ENCODE measurements at regions not wholly inside any gene's neighbourhood (a gene's known extent, or its start where the extent isn't known, plus 50 kb on each side); places are given as distances from the start of the nearest gene placed in this dataset.

DNA sequence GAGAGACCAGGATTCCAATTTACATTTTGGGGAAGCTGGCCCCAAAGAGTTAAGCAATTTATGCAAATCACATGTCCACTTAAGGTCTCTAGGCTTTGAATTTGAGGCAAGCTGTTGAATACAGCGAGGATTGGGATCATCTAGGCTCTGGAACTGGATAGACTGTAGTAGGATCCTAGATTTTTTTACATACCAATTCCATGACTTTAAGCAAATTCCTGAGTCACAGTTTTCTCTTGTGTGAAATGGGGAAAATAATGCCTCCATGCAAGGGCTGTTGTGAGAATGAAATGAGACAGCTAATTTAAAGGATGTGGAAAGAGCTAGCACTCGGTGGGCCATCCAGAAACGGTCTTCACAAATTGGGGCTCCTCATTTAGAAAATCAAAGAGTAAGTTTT lies 103.4 kb downstream of the MINAR1 start:
- no peak overlapping the region for H3K9ac ChIP-seq (ENCODE audit: low read length)
- no peak overlapping the region for H3K4me2 ChIP-seq (ENCODE audit: low read length)
- no peaks in the 10 kb centered on the region for H4K20me1 ChIP-seq (ENCODE audit: insufficient read depth, low read length)
- H3K79me2 ChIP-seq (ENCODE audit: low read length), result no peaks in the 10 kb centered on the region
- H3K4me3 ChIP-seq (ENCODE audit: low read length), result no peak overlapping the region
- H3K27ac ChIP-seq (ENCODE audit: low read length), result no peak overlapping the region
- TF ChIP-seq, protein P1, sequence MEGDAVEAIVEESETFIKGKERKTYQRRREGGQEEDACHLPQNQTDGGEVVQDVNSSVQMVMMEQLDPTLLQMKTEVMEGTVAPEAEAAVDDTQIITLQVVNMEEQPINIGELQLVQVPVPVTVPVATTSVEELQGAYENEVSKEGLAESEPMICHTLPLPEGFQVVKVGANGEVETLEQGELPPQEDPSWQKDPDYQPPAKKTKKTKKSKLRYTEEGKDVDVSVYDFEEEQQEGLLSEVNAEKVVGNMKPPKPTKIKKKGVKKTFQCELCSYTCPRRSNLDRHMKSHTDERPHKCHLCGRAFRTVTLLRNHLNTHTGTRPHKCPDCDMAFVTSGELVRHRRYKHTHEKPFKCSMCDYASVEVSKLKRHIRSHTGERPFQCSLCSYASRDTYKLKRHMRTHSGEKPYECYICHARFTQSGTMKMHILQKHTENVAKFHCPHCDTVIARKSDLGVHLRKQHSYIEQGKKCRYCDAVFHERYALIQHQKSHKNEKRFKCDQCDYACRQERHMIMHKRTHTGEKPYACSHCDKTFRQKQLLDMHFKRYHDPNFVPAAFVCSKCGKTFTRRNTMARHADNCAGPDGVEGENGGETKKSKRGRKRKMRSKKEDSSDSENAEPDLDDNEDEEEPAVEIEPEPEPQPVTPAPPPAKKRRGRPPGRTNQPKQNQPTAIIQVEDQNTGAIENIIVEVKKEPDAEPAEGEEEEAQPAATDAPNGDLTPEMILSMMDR (IDR thresholded peaks at IDR 0.05; ENCODE audit: low read depth, low read length), result no peak
- no peak for TF ChIP-seq EZH2phosphoT487 (IDR thresholded peaks at IDR 0.05; ENCODE audit: low read depth)
- H3K4me1 ChIP-seq (ENCODE audit: low read length), result no peaks in the 10 kb centered on the region
- H3K36me3 ChIP-seq (replicated peaks; ENCODE audit: low read depth, low read length), result no peaks in the 10 kb centered on the region
- H3K9me3 ChIP-seq (ENCODE audit: insufficient read depth, low read length), result no peaks in the 10 kb centered on the region
- no peak overlapping the region for H2AFZ ChIP-seq (ENCODE audit: low read depth, low read length)
- H3K27me3 ChIP-seq (ENCODE audit: low read depth, low read length), result no peaks in the 10 kb centered on the region

DNA sequence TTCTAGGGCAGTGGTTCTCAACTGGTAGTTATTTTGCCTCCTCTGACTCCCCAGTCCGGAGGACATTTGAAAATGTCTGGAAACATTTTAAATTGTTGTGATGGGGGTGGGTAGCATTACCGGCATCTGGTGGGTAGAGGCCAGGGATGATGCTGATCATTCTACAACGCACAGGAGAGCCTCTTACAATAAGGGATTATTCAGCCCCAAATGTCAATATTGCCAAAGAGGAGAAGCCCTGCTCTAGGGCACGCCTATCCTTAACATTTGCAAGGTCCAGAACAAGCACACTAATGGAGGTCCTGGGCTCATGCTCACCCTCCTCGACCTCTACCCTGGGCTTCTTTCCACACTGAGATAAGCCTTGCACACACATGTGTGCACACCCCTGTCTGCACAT lies 106.4 kb downstream of the MINAR1 start:
- Histone ChIP-seq H2AFZ (ENCODE audit: low read depth, low read length) (no peak overlapping the region), H3K4me1 (ENCODE audit: low read length) (no peaks in the 10 kb centered on the region), H3K36me3 (replicated peaks; ENCODE audit: low read depth, low read length) (no peaks in the 10 kb centered on the region), H3K9ac (ENCODE audit: low read length) (no peak overlapping the region), H3K27me3 (ENCODE audit: low read depth, low read length) (no peaks in the 10 kb centered on the region), H3K4me3 (ENCODE audit: low read length) (no peak overlapping the region), H3K27ac (ENCODE audit: low read length) (no peak overlapping the region), H3K9me3 (ENCODE audit: insufficient read depth, low read length) (no peaks in the 10 kb centered on the region), H3K4me2 (ENCODE audit: low read length) (no peak overlapping the region), H4K20me1 (ENCODE audit: insufficient read depth, low read length) (no peaks in the 10 kb centered on the region), H3K79me2 (ENCODE audit: low read length) (no peaks in the 10 kb centered on the region)
- TF ChIP-seq EZH2phosphoT487 (IDR thresholded peaks at IDR 0.05; ENCODE audit: low read depth), result no peak
- TF ChIP-seq, protein P1 (IDR thresholded peaks at IDR 0.05; ENCODE audit: low read depth, low read length), result no peak

- Histone ChIP-seq H3K27ac (ENCODE audit: low read length) (no peak overlapping the region), H3K79me2 (ENCODE audit: low read length) (no peaks in the 10 kb centered on the region), H3K4me2 (ENCODE audit: low read length) (no peak overlapping the region), H3K9ac (ENCODE audit: low read length) (no peak overlapping the region), H3K9me3 (ENCODE audit: insufficient read depth, low read length) (no peaks in the 10 kb centered on the region), H3K36me3 (replicated peaks; ENCODE audit: low read depth, low read length) (no peaks in the 10 kb centered on the region), H4K20me1 (ENCODE audit: insufficient read depth, low read length) (no peaks in the 10 kb centered on the region), H3K4me1 (ENCODE audit: low read length) (no peaks in the 10 kb centered on the region), H2AFZ (ENCODE audit: low read depth, low read length) (no peak overlapping the region), H3K4me3 (ENCODE audit: low read length) (no peak overlapping the region), H3K27me3 (ENCODE audit: low read depth, low read length) (no peaks in the 10 kb centered on the region)
- no peak for TF ChIP-seq EZH2phosphoT487 (IDR thresholded peaks at IDR 0.05; ENCODE audit: low read depth)
- TF ChIP-seq, protein P1 (IDR thresholded peaks at IDR 0.05; ENCODE audit: low read depth, low read length), result no peak
These were observed 107.3 kb downstream of the MINAR1 start for GRCh38 chr15:79539401-79539800.

GRCh38 chr15:79540551-79540950 lies 108.4 kb downstream of the MINAR1 start:
- Histone ChIP-seq H3K4me1 (ENCODE audit: low read length) (no peaks in the 10 kb centered on the region), H3K27ac (ENCODE audit: low read length) (no peak overlapping the region), H3K79me2 (ENCODE audit: low read length) (no peaks in the 10 kb centered on the region), H4K20me1 (ENCODE audit: insufficient read depth, low read length) (no peaks in the 10 kb centered on the region), H3K4me3 (ENCODE audit: low read length) (no peak overlapping the region), H2AFZ (ENCODE audit: low read depth, low read length) (no peak overlapping the region), H3K9ac (ENCODE audit: low read length) (no peak overlapping the region), H3K9me3 (ENCODE audit: insufficient read depth, low read length) (no peaks in the 10 kb centered on the region), H3K27me3 (ENCODE audit: low read depth, low read length) (no peaks in the 10 kb centered on the region), H3K4me2 (ENCODE audit: low read length) (no peak overlapping the region), H3K36me3 (replicated peaks; ENCODE audit: low read depth, low read length) (no peaks in the 10 kb centered on the region)
- TF ChIP-seq EZH2phosphoT487 (IDR thresholded peaks at IDR 0.05; ENCODE audit: low read depth), result no peak
- TF ChIP-seq, protein P1 (IDR thresholded peaks at IDR 0.05; ENCODE audit: low read depth, low read length), result 0 out of 2 replicates have a peak, but pooled peaks have one; percentile 4
